GM12872 (cell line): ENCODE measurements at regions not wholly inside any gene's neighbourhood (a gene's known extent, or its start where the extent isn't known, plus 50 kb on each side); places are given as distances from the start of the nearest gene placed in this dataset.

Experiments
- CTCF ChIP-seq: IDR thresholded peaks from 3 replicates; pipeline ENCODE4 v1.5.1; 2011; ENCODE audit warnings: low read depth, mild to moderate bottlenecking, low read length, moderate library complexity; ENCODE audit not compliant: insufficient read depth

DNA sequence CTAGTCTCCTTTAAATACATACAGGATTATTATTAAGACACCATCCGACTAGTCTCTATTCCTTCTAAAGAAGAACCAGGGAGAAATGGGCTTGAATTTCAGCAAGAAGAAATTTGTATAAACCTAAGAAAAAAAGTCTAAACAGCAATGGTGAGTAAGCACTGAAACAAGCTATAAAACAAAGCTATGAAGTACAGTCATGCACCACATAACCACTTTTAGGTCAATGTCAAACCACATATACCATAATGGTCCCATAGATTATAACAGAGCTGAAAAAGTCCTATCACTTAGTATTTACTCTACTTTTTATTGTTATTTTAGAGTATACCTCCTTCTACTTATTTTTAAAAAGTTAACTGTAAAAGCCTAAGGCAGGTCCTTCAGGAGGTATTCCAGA, 102.0 kb upstream of the NFIB start:
- TF ChIP-seq CTCF: no peak

- TF ChIP-seq CTCF: no peak
Observed at GRCh38 chr9:14413812-14414211, 99.9 kb upstream of the NFIB start.

- TF ChIP-seq CTCF: no peak
Observed at GRCh38 chr9:14412775-14413174, 98.8 kb upstream of the NFIB start.

GRCh38 chr9:14406463-14406862, 92.5 kb upstream of the NFIB start:
- no peak for TF ChIP-seq CTCF

DNA sequence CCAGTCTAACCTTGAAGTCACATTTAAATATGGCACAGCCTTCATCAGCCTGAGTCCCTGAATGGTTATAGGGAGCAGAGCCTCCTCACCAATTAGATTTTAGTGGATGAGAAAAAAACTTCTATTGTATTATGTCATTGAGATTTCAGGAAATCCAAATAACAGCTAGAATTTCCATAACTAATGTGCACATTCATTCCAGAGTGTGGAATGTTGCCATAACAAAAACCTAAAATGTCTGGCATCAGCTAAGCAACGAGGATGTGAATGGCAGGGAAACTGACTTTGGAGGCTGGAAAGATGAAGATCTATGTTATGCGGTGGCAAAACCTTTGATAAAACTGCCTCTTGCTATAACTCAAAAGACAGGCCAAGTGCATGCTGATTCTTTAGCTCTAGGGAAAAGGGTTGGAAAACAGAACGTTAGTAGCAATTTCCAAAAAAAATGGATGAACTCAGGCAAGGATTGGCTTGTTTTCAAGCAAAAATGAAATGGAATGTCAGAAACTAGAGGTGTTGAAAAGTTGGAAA, 91.3 kb upstream of the NFIB start:
- no peak for TF ChIP-seq CTCF

GRCh38 chr9:14403081-14403480, 89.1 kb upstream of the NFIB start:
- TF ChIP-seq CTCF: no peak

GRCh38 chr9:14402583-14402982, 88.6 kb upstream of the NFIB start:
- no peak for TF ChIP-seq CTCF

- TF ChIP-seq CTCF: no peak
Observed at GRCh38 chr9:14401911-14402310, 88.0 kb upstream of the NFIB start.
